ENCODE measurements at regions not wholly inside any gene's neighbourhood (a gene's known extent, or its start where the extent isn't known, plus 50 kb on each side); places are given as distances from the start of the nearest gene placed in this dataset.
"Not testable (repeated sequence)": the region's sequence is repeated elsewhere in the genome, so short reads cannot be mapped to it uniquely, and the experiment has no call there.

- Histone ChIP-seq H3K9me3 (ENCODE audit: control insufficient read depth in 1 of 2, insufficient read depth in 1 of 2, low read depth in 1 of 2, low read length in 2 of 2) (no peaks in the 10 kb centered on the region), H3K36me3 (ENCODE audit: control insufficient read depth in 1 of 2, insufficient read depth in 2 of 2, low read length in 2 of 2) (no peaks in the 10 kb centered on the region), H3K4me2 (ENCODE audit: low read length) (no peak overlapping the region), H4K20me1 (ENCODE audit: insufficient read depth) (no peaks in the 10 kb centered on the region), H3K27me3 (ENCODE audit: insufficient read depth, low read length) (peaks cover 11% of the 10 kb centered on the region), H3K9ac (ENCODE audit: low read length) (no peak overlapping the region), H3K4me3 (replicated peaks in 1 of 2; ENCODE audit: low read depth in 1 of 2, low read length in 2 of 2) (no peak overlapping the region), H3K27ac (ENCODE audit: low read depth, low read length) (no peak overlapping the region), H2AFZ (ENCODE audit: low read depth, low read length, poor library complexity, severe bottlenecking) (no peak overlapping the region), H3K79me2 (ENCODE audit: insufficient read depth, low read length) (no peaks in the 10 kb centered on the region), H3K4me1 (ENCODE audit: control insufficient read depth in 1 of 2, insufficient read depth in 2 of 2, low read length in 2 of 2) (no peaks in the 10 kb centered on the region), H3K9me2 (ENCODE audit: insufficient read depth) (no peaks in the 10 kb centered on the region)
- ATAC-seq = no peak
- no TSS peak for BruUV-seq (replicated peaks)
- TF ChIP-seq EZH2phosphoT487 (IDR thresholded peaks at IDR 0.05; ENCODE audit: borderline replicate concordance) (no peak), CBX3 (IDR thresholded peaks at IDR 0.05; ENCODE audit: low read depth) (no peak), YY1 (IDR thresholded peaks at IDR 0.05; ENCODE audit: extremely low read depth, insufficient replicate concordance, low read depth, low read length) (no peak), ZFX (IDR thresholded peaks at IDR 0.05) (no peak), ATF3 (IDR thresholded peaks at IDR 0.05) (no peak), POLR2A (IDR thresholded peaks at IDR 0.05; ENCODE audit: borderline replicate concordance, extremely low read depth, insufficient read depth, insufficient read length) (no peak), SIN3A (IDR thresholded peaks at IDR 0.05; ENCODE audit: low read depth) (no peak), ELF1 (IDR thresholded peaks at IDR 0.05; ENCODE audit: borderline replicate concordance, low read depth) (no peak), REST (IDR thresholded peaks at IDR 0.05; ENCODE audit: low read depth) (no peak), ZNF274 (IDR thresholded peaks at IDR 0.05; ENCODE audit: low read depth, low read length) (no peak), EGR1 (IDR thresholded peaks at IDR 0.05; ENCODE audit: low read depth) (no peak), SRF (IDR thresholded peaks at IDR 0.05; ENCODE audit: low read depth) (no peak), CEBPB (IDR thresholded peaks at IDR 0.05; ENCODE audit: low read depth) (no peak), TCF7L2 (IDR thresholded peaks at IDR 0.05; ENCODE audit: borderline replicate concordance, extremely low read depth, insufficient read depth, insufficient read length) (no peak), EZH2 (IDR thresholded peaks at IDR 0.05) (no peak), MAX (IDR thresholded peaks at IDR 0.05) (no peak), ZBTB33 (IDR thresholded peaks at IDR 0.05; ENCODE audit: extremely low read depth, insufficient replicate concordance, low read length) (no peak), JUND (IDR thresholded peaks at IDR 0.05) (no peak), RAD21 (IDR thresholded peaks at IDR 0.05; ENCODE audit: low read depth) (no peak)
- intact Hi-C loops (cut with micrococcal nuclease) = no loop called here
- DNase-seq (ENCODE audit: low read depth, low spot score) = no peak
- POLR2A ChIA-PET = no interaction called here
- RAD21 ChIA-PET (ENCODE audit: low non-redundant PET in 1 of 2, low total read pairs in 2 of 2, uncharacterized antibody in 2 of 2, unreplicated experiment in 2 of 2) = no interaction called here
- CTCF ChIA-PET = no interaction called here
These were observed 67.1 kb upstream of the UBE2E2 start for GRCh38 chr3:23136054-23136453.

- H4K20me1 ChIP-seq (ENCODE audit: insufficient read depth); H3K9me3 ChIP-seq (ENCODE audit: control insufficient read depth in 1 of 2, insufficient read depth in 1 of 2, low read depth in 1 of 2, low read length in 2 of 2); H2AFZ ChIP-seq (ENCODE audit: low read depth, low read length, poor library complexity, severe bottlenecking); H3K9me2 ChIP-seq (ENCODE audit: insufficient read depth); H3K27ac ChIP-seq (ENCODE audit: low read depth, low read length); H3K4me3 ChIP-seq (replicated peaks in 1 of 2; ENCODE audit: low read depth in 1 of 2, low read length in 2 of 2); H3K9ac ChIP-seq (ENCODE audit: low read length); H3K4me1 ChIP-seq (ENCODE audit: control insufficient read depth in 1 of 2, insufficient read depth in 2 of 2, low read length in 2 of 2); CTCF ChIA-PET; intact Hi-C loops (cut with micrococcal nuclease); RAD21 ChIA-PET (ENCODE audit: low non-redundant PET in 1 of 2, low total read pairs in 2 of 2, uncharacterized antibody in 2 of 2, unreplicated experiment in 2 of 2); DNase-seq (ENCODE audit: low read depth, low spot score); BruUV-seq (replicated peaks); POLR2A ChIA-PET; ATAC-seq; H3K79me2 ChIP-seq (ENCODE audit: insufficient read depth, low read length); H3K27me3 ChIP-seq (ENCODE audit: insufficient read depth, low read length); H3K4me2 ChIP-seq (ENCODE audit: low read length); H3K36me3 ChIP-seq (ENCODE audit: control insufficient read depth in 1 of 2, insufficient read depth in 2 of 2, low read length in 2 of 2): not testable (repeated sequence)
These were observed 59.1 kb upstream of the UBE2E2 start for GRCh38 chr3:23144051-23144450.
